Loucy (cell line): ENCODE measurements at regions not wholly inside any gene's neighbourhood (a gene's known extent, or its start where the extent isn't known, plus 50 kb on each side); places are given as distances from the start of the nearest gene placed in this dataset.

Experiments used
- EZH2phosphoT487 ChIP-seq: fragments of 200-600 bp; IDR thresholded peaks from 2 replicates; pipeline ENCODE4 v1.6.1; 2018; ENCODE audit warnings: antibody characterized with exemption, mild to moderate bottlenecking, moderate library complexity, borderline replicate concordance
- TF ChIP-seq, protein P1 (sequence below): fragments of 200-600 bp; sonication (generic); conservative IDR thresholded peaks from 2 replicates; pipeline ENCODE4 v1.5.1; 2014; ENCODE audit warnings: mild to moderate bottlenecking, antibody characterized with exemption, low read length

GRCh38 chr6:123715006-123715863 is 78.5 kb upstream of the TRDN start:
- TF ChIP-seq, protein P1, sequence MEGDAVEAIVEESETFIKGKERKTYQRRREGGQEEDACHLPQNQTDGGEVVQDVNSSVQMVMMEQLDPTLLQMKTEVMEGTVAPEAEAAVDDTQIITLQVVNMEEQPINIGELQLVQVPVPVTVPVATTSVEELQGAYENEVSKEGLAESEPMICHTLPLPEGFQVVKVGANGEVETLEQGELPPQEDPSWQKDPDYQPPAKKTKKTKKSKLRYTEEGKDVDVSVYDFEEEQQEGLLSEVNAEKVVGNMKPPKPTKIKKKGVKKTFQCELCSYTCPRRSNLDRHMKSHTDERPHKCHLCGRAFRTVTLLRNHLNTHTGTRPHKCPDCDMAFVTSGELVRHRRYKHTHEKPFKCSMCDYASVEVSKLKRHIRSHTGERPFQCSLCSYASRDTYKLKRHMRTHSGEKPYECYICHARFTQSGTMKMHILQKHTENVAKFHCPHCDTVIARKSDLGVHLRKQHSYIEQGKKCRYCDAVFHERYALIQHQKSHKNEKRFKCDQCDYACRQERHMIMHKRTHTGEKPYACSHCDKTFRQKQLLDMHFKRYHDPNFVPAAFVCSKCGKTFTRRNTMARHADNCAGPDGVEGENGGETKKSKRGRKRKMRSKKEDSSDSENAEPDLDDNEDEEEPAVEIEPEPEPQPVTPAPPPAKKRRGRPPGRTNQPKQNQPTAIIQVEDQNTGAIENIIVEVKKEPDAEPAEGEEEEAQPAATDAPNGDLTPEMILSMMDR, result peak; percentile 93
- TF ChIP-seq EZH2phosphoT487, result no peak
